ENCODE measurements at regions not wholly inside any gene's neighbourhood (a gene's known extent, or its start where the extent isn't known, plus 50 kb on each side); places are given as distances from the start of the nearest gene placed in this dataset.
"Not testable (repeated sequence)": the region's sequence is repeated elsewhere in the genome, so short reads cannot be mapped to it uniquely, and the experiment has no call there.

GRCh38 chr12:9396367-9396766 lies 188.2 kb upstream of the PZP start:
- TF ChIP-seq, protein P1, sequence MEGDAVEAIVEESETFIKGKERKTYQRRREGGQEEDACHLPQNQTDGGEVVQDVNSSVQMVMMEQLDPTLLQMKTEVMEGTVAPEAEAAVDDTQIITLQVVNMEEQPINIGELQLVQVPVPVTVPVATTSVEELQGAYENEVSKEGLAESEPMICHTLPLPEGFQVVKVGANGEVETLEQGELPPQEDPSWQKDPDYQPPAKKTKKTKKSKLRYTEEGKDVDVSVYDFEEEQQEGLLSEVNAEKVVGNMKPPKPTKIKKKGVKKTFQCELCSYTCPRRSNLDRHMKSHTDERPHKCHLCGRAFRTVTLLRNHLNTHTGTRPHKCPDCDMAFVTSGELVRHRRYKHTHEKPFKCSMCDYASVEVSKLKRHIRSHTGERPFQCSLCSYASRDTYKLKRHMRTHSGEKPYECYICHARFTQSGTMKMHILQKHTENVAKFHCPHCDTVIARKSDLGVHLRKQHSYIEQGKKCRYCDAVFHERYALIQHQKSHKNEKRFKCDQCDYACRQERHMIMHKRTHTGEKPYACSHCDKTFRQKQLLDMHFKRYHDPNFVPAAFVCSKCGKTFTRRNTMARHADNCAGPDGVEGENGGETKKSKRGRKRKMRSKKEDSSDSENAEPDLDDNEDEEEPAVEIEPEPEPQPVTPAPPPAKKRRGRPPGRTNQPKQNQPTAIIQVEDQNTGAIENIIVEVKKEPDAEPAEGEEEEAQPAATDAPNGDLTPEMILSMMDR (IDR thresholded peaks at IDR 0.05), result not testable (repeated sequence)
- TF ChIP-seq POLR2A, POLR2AphosphoS5 (IDR thresholded peaks at IDR 0.05): not testable (repeated sequence)
